H1 (cell line): ENCODE measurements at regions not wholly inside any gene's neighbourhood (a gene's known extent, or its start where the extent isn't known, plus 50 kb on each side); places are given as distances from the start of the nearest gene placed in this dataset.

Experiments
- NRF1 ChIP-seq: IDR thresholded peaks from 2 replicates; pipeline ENCODE4 v1.6.1; 2011; ENCODE audit warnings: mild to moderate bottlenecking, low read depth, low read length, improper control_type of control experiment
- RFX5 ChIP-seq: IDR thresholded peaks from 2 replicates; pipeline ENCODE4 v1.6.1; 2011; ENCODE audit warnings: low read depth, low read length, improper control_type of control experiment, borderline replicate concordance
- RNF2 ChIP-seq: fragments of 200-900, 300-1000 bp; sonication (generic); IDR thresholded peaks from 2 replicates; pipeline ENCODE4 v1.7.1; 2016; ENCODE audit warnings: borderline replicate concordance, low read depth, mild to moderate bottlenecking, antibody characterized with exemption, low read length; ENCODE audit not compliant: poor library complexity, severe bottlenecking; ENCODE audit errors: missing control alignments
- SP2 ChIP-seq: IDR thresholded peaks from 2 replicates; pipeline ENCODE4 v1.6.1; 2012; ENCODE audit warnings: mild to moderate bottlenecking, low read length, inconsistent platforms
- TF ChIP-seq, protein P1 (sequence below): fragments of 300-600 bp; sonication (generic); IDR thresholded peaks from 2 replicates; pipeline ENCODE4 v1.7.1; 2012; ENCODE audit warnings: low read length, moderate library complexity, mild to moderate bottlenecking, inconsistent platforms; ENCODE audit not compliant: insufficient replicate concordance
- TF ChIP-seq, protein P2 (sequence below): IDR thresholded peaks from 2 replicates; pipeline ENCODE4 v1.6.1; 2012; ENCODE audit warnings: inconsistent platforms

DNA sequence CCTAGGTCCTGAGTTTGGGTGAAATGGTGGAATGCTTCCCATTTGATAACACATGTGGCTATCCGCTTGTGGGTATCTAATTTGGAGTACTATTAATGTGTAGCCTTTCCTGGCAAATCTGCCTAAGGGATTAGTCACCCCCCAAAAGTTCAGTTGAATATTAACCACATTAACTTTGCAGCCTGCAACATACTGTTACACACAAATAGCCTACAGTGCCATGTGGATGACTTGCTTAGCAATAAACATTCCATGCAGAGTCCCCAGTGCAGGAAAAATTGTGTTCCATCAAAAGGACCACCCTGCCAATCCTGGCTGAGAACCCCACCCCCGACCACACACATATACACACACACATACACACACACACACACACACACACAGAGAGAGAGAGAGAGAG, 303.3 kb upstream of the ESRRG start (continued):
- TF ChIP-seq, protein P1, sequence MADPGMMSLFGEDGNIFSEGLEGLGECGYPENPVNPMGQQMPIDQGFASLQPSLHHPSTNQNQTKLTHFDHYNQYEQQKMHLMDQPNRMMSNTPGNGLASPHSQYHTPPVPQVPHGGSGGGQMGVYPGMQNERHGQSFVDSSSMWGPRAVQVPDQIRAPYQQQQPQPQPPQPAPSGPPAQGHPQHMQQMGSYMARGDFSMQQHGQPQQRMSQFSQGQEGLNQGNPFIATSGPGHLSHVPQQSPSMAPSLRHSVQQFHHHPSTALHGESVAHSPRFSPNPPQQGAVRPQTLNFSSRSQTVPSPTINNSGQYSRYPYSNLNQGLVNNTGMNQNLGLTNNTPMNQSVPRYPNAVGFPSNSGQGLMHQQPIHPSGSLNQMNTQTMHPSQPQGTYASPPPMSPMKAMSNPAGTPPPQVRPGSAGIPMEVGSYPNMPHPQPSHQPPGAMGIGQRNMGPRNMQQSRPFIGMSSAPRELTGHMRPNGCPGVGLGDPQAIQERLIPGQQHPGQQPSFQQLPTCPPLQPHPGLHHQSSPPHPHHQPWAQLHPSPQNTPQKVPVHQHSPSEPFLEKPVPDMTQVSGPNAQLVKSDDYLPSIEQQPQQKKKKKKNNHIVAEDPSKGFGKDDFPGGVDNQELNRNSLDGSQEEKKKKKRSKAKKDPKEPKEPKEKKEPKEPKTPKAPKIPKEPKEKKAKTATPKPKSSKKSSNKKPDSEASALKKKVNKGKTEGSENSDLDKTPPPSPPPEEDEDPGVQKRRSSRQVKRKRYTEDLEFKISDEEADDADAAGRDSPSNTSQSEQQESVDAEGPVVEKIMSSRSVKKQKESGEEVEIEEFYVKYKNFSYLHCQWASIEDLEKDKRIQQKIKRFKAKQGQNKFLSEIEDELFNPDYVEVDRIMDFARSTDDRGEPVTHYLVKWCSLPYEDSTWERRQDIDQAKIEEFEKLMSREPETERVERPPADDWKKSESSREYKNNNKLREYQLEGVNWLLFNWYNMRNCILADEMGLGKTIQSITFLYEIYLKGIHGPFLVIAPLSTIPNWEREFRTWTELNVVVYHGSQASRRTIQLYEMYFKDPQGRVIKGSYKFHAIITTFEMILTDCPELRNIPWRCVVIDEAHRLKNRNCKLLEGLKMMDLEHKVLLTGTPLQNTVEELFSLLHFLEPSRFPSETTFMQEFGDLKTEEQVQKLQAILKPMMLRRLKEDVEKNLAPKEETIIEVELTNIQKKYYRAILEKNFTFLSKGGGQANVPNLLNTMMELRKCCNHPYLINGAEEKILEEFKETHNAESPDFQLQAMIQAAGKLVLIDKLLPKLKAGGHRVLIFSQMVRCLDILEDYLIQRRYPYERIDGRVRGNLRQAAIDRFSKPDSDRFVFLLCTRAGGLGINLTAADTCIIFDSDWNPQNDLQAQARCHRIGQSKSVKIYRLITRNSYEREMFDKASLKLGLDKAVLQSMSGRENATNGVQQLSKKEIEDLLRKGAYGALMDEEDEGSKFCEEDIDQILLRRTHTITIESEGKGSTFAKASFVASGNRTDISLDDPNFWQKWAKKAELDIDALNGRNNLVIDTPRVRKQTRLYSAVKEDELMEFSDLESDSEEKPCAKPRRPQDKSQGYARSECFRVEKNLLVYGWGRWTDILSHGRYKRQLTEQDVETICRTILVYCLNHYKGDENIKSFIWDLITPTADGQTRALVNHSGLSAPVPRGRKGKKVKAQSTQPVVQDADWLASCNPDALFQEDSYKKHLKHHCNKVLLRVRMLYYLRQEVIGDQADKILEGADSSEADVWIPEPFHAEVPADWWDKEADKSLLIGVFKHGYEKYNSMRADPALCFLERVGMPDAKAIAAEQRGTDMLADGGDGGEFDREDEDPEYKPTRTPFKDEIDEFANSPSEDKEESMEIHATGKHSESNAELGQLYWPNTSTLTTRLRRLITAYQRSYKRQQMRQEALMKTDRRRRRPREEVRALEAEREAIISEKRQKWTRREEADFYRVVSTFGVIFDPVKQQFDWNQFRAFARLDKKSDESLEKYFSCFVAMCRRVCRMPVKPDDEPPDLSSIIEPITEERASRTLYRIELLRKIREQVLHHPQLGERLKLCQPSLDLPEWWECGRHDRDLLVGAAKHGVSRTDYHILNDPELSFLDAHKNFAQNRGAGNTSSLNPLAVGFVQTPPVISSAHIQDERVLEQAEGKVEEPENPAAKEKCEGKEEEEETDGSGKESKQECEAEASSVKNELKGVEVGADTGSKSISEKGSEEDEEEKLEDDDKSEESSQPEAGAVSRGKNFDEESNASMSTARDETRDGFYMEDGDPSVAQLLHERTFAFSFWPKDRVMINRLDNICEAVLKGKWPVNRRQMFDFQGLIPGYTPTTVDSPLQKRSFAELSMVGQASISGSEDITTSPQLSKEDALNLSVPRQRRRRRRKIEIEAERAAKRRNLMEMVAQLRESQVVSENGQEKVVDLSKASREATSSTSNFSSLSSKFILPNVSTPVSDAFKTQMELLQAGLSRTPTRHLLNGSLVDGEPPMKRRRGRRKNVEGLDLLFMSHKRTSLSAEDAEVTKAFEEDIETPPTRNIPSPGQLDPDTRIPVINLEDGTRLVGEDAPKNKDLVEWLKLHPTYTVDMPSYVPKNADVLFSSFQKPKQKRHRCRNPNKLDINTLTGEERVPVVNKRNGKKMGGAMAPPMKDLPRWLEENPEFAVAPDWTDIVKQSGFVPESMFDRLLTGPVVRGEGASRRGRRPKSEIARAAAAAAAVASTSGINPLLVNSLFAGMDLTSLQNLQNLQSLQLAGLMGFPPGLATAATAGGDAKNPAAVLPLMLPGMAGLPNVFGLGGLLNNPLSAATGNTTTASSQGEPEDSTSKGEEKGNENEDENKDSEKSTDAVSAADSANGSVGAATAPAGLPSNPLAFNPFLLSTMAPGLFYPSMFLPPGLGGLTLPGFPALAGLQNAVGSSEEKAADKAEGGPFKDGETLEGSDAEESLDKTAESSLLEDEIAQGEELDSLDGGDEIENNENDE: no peak
- TF ChIP-seq RNF2: no peak
- TF ChIP-seq, protein P2, sequence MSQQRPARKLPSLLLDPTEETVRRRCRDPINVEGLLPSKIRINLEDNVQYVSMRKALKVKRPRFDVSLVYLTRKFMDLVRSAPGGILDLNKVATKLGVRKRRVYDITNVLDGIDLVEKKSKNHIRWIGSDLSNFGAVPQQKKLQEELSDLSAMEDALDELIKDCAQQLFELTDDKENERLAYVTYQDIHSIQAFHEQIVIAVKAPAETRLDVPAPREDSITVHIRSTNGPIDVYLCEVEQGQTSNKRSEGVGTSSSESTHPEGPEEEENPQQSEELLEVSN: no peak
- TF ChIP-seq NRF1: no peak
- TF ChIP-seq RFX5: no peak
- TF ChIP-seq SP2: no peak
